C4-2B (cell line): ENCODE measurements at regions not wholly inside any gene's neighbourhood (a gene's known extent, or its start where the extent isn't known, plus 50 kb on each side); places are given as distances from the start of the nearest gene placed in this dataset.

Experiments used
- CTCF ChIP-seq: fragments of 450-650 bp; conservative IDR thresholded peaks from 2 replicates; pipeline ENCODE4 v1.5.1; 2017; ENCODE audit warnings: mild to moderate bottlenecking
- ZFX ChIP-seq: fragments of 450-650 bp; IDR thresholded peaks from 2 replicates; pipeline ENCODE4 v1.6.1; 2017

GRCh38 chr22:33126881-33127280 lies 68.7 kb upstream of the SYN3 start:
- TF ChIP-seq CTCF = peak; percentile 27
- no peak for TF ChIP-seq ZFX
